Muscle of arm (tissue), 1 donor: ENCODE measurements at regions not wholly inside any gene's neighbourhood (a gene's known extent, or its start where the extent isn't known, plus 50 kb on each side); places are given as distances from the start of the nearest gene placed in this dataset.

Experiments used
- DNase-seq: peaks from one replicate; pipeline ENCODE4 v3.0.0-alpha.2; 2013

DNA sequence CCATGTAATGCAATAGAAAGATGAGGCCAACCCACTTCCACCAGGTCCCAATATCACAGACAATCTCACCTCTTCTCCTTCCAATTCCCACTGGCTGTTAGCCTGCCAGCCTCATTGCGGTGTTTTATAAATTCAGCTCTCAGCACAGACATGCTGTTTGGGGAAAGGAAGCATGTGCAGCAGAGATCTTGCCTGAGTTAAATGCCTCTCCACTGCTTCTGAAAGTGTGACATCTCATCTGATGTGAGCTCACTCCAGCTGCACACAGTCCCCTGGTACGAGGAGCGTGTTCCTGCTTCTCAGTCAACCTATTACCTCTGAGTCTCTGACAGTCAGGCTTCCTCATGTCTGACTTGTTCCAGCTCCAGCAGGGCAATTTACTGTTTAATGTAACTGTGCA lies 122.7 kb upstream of the GUCY1A2 start:
- peak; percentile 1 for DNase-seq

- DNase-seq, result no peak
Observed at GRCh38 chr11:107139396-107139795, 121.1 kb upstream of the GUCY1A2 start.

- DNase-seq, result no peak
Observed at GRCh38 chr11:107136892-107137291, 118.6 kb upstream of the GUCY1A2 start.

GRCh38 chr11:107131756-107132155 lies 113.5 kb upstream of the GUCY1A2 start:
- DNase-seq, result no peak

DNA sequence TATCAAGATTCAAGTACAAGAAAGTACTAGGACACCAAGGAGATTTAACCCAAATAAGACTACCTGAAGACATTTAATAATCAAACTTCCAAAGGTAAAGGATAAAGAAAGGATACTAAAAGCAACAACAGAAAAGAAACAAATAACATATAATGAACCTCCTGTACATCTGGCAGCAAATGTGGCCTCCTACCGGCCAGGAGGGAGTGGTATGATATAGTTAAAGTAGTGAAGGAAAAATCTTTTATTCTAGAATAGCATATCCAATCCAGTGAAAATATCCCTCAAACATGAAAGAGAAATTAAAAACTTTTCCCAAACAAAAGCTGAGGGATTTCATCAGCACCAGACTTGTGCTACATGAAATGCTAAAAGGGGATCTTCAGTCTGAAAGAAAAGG lies 104.7 kb upstream of the GUCY1A2 start:
- DNase-seq, result no peak

DNA sequence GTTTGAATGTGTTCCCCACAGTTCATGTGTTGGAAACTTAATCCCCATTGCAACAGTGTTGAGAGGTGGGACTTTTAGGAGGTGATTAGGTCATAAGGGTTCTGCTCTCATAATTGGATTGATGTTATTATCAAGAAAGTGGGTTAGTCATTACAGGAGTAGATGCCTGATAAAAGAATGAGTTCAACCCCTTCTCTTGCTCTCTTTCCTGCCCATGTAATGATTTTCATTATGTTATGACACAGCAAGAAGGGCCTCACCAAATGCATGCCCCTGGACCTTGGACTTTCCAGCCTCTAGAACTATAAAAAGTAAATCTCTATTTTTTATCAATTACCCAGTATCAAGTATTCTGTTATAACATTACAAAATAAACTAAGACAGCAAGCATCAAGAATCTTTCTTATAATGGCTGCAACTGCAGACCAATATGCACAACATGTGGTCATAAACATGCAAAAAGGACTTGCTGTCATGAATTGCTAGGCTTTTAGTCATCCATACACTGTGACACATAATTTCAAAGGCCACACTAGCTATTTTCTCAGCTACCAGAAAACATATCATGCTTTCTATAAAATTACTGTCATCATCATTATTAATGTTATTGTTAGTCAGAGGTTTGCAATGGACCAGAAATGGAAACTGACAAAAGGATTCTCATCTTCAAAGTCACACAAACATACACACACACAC lies 99.9 kb upstream of the GUCY1A2 start:
- no peak for DNase-seq

GRCh38 chr11:107116358-107116757 lies 98.1 kb upstream of the GUCY1A2 start:
- no peak for DNase-seq

GRCh38 chr11:107102692-107103477 lies 84.6 kb upstream of the GUCY1A2 start:
- no peak for DNase-seq

DNA sequence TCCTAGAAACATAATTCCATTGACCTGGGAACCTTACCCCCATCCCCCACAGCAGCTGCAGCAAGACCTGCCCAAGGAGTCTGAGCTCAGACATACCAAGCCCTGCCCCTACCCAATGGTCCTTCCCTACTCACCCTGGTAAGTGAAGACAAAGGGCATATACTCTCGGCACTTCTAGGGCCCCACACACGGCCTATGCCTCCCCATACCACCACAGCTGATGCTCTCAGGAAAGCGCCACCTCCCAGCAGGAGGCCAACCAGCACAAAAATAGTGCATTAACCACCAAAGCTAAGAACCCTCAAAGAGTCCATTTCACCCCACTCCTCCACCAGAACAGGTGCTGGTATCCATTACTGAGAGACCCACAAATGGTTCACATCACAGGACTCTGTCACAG lies 74.4 kb upstream of the GUCY1A2 start:
- no peak for DNase-seq

DNA sequence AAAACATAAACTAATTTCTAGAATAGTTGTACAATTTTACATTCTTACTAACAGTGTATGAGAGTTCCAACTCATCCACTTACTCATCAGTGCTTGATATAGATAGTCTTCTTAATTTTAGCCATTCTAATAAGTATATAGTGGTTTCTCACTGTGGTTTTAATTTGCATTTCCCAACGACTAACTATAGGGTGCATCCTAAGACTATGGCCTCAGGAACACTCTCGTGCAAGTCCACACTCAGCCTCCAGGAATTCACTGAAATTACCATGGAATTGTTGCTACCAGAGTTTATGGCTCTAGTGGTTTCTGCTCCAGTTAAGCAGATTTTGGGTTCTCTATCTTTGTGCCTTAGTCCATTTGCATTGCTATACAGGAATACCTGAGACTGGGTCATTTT lies 60.1 kb upstream of the GUCY1A2 start:
- no peak for DNase-seq

GRCh38 chr11:107076832-107077231 lies 58.6 kb upstream of the GUCY1A2 start:
- no peak for DNase-seq

DNA sequence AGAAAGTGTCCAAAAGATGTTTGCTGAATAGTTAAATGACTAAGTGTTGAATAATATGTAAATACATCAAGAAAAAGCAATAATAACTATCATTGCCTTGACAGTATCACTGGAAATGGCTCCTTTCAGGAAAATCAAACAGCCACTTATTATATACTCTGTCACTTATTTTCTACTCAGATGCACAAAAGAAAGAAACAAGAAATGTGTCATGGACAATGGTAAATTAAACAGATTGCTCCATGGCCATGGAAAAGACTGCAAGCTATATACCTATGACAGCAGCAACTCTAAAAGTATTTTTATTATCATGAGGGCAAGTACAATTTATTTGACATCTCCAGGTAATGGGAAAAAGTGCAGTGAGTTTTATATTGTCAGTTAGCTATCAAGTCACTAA lies 52.9 kb upstream of the GUCY1A2 start:
- DNase-seq, result no peak
